ENCODE measurements at regions not wholly inside any gene's neighbourhood (a gene's known extent, or its start where the extent isn't known, plus 50 kb on each side); places are given as distances from the start of the nearest gene placed in this dataset.

DNA sequence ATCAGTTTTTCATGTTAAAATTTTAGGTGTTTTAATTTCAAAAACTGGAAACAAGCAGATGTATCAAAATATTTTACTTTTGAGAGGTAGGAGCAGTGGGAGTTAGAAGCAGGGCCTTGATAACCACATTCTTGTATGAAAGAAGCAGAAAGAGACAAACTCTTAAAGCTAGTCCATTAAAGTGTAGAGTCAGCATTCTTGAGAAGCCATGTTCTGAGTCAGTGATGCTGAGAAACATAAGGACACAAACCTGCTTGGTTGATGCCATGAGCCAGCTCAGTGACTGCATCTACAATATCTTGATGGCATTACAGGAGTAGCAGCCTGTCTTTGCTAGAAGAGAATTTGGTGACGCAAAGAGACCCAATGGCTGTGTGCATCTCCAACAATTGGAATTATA is 826.1 kb upstream of the CTNND2 start:
- TF ChIP-seq, protein P1, sequence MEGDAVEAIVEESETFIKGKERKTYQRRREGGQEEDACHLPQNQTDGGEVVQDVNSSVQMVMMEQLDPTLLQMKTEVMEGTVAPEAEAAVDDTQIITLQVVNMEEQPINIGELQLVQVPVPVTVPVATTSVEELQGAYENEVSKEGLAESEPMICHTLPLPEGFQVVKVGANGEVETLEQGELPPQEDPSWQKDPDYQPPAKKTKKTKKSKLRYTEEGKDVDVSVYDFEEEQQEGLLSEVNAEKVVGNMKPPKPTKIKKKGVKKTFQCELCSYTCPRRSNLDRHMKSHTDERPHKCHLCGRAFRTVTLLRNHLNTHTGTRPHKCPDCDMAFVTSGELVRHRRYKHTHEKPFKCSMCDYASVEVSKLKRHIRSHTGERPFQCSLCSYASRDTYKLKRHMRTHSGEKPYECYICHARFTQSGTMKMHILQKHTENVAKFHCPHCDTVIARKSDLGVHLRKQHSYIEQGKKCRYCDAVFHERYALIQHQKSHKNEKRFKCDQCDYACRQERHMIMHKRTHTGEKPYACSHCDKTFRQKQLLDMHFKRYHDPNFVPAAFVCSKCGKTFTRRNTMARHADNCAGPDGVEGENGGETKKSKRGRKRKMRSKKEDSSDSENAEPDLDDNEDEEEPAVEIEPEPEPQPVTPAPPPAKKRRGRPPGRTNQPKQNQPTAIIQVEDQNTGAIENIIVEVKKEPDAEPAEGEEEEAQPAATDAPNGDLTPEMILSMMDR (conservative IDR thresholded peaks at IDR 0.05; ENCODE audit: low read length) = no peak
- no peak for TF ChIP-seq EZH2phosphoT487 (IDR thresholded peaks at IDR 0.05; ENCODE audit: borderline replicate concordance, low read depth, low read length)
